ENCODE measurements at regions not wholly inside any gene's neighbourhood (a gene's known extent, or its start where the extent isn't known, plus 50 kb on each side); places are given as distances from the start of the nearest gene placed in this dataset.

DNA sequence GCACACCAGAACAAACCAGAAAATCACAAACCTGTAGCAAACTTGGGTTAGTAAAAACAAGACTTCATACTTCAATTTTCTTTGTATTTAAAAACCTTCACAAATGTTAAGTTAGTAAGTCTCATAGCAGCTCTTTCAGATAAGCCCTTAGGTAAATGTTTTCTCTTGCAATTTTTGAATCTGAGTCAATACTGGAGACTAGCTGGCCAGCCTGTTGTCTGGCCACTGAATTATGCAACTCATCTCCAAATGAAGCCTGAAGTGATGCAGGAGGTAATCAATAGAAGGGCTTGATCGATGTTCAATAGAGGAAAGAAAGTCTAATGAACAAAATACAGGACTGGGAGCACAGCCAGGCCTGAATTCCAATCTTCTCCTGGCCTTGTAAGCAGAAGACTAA, 465.2 kb downstream of the LRIG3 start:
- no peak for DNase-seq (ENCODE audit: low read depth)
- no peak overlapping the region for H3K4me3 ChIP-seq (ENCODE audit: control insufficient read depth, low read depth, low read length)
- TF ChIP-seq CTCF (conservative IDR thresholded peaks at IDR 0.05; ENCODE audit: control insufficient read depth, insufficient read depth, low read depth, low read length) = no peak

DNA sequence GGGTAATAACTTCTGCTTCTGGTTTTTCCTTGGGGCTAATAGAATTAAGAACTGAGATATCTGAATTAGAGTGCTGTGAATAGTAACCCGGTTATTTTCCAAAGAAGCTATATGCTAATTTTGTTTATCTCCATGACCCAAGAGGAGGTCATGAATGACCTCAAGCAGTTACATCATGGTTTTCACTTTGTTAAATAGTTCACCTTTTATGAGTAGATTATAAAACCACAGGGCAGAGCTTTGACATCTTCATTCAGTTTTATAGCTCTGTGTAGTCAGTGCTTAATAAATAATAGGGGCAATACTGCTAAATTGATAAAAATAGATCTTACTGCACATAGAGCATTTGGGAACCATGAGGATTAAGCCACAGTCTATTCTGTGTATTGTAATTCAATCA, 462.2 kb downstream of the LRIG3 start:
- no peak for TF ChIP-seq CTCF (conservative IDR thresholded peaks at IDR 0.05; ENCODE audit: control insufficient read depth, insufficient read depth, low read depth, low read length)

DNA sequence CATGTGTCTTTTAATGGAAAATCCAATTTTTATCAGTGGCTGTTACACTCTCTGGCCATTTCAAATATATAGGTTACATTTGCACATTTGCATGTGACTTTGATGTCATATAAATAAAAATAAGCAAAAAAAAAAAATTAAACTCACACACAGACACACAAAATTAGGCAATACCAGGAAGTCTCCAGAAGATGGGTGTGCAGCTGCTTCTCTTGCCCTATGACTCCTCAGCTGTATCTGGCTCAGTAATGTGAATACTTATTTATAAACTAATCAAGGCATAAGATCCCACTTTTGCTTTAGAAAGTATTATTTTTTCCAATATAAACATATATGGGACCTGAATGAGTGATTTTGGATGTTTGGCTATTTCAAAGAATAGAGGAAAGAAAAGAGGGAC, 461.1 kb downstream of the LRIG3 start:
- TF ChIP-seq CTCF (conservative IDR thresholded peaks at IDR 0.05; ENCODE audit: control insufficient read depth, insufficient read depth, low read depth, low read length) = no peak
- DNase-seq (ENCODE audit: low read depth) = peak; percentile 50
- H3K4me3 ChIP-seq (ENCODE audit: control insufficient read depth, low read depth, low read length) = no peak overlapping the region

More for the DNA sequence above, 462.2 kb downstream of the LRIG3 start:
- DNase-seq (ENCODE audit: low read depth) = peak; percentile 25
- H3K4me3 ChIP-seq (ENCODE audit: control insufficient read depth, low read depth, low read length) = no peak overlapping the region

DNA sequence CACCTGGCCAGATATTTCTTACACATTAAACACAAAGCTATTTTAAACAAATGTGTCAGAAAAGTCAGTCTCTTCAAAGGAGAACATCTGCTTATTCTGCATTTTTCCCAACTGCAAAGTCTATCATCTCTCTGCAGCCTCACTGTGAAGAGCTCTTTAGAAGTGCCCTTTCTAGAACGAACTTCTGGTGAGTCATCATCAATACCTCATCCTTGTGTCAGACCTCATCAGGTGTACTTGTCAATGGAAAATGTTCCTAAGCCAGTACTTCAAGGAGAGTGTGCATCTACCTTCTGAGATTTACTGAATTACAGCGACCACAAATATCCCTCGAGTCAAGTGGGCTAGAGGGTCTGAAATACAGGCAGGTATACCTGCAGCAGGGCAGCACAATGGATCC, 457.3 kb downstream of the LRIG3 start:
- TF ChIP-seq CTCF (conservative IDR thresholded peaks at IDR 0.05; ENCODE audit: control insufficient read depth, insufficient read depth, low read depth, low read length) = no peak
- DNase-seq (ENCODE audit: low read depth) = no peak

GRCh38 chr12:58465418-58465817, 454.9 kb downstream of the LRIG3 start:
- DNase-seq (ENCODE audit: low read depth) = no peak
- H3K4me3 ChIP-seq (ENCODE audit: control insufficient read depth, low read depth, low read length) = no peak overlapping the region
- no peak for TF ChIP-seq CTCF (conservative IDR thresholded peaks at IDR 0.05; ENCODE audit: control insufficient read depth, insufficient read depth, low read depth, low read length)

More for the DNA sequence above, 457.3 kb downstream of the LRIG3 start:
- H3K4me3 ChIP-seq (ENCODE audit: control insufficient read depth, low read depth, low read length) = no peak overlapping the region

GRCh38 chr12:58470266-58471010, 449.9 kb downstream of the LRIG3 start:
- DNase-seq (ENCODE audit: low read depth) = no peak
- no peak overlapping the region for H3K4me3 ChIP-seq (ENCODE audit: control insufficient read depth, low read depth, low read length)
- no peak for TF ChIP-seq CTCF (conservative IDR thresholded peaks at IDR 0.05; ENCODE audit: control insufficient read depth, insufficient read depth, low read depth, low read length)

All from fibroblast of mammary gland (primary cell).